Endothelial cell of umbilical vein (primary cell): ENCODE measurements at regions not wholly inside any gene's neighbourhood (a gene's known extent, or its start where the extent isn't known, plus 50 kb on each side); places are given as distances from the start of the nearest gene placed in this dataset.

Source experiments
- BruUV-seq: library from RNA; stranded (reverse); fragments of 400-500 nt; replicated peaks from 2 replicates; lab custom pipeline; 2021; lab: Mats Ljungman, UMichigan
- CTCF ChIA-PET: fragments of 300-600, 350-600 bp; sonication (Branson Sonifier 250); formaldehyde crosslinking; loops from one replicate; lab custom pipeline; 2021; ENCODE audit warnings: antibody characterized with exemption, inconsistent platforms; lab: Charles Lee
- POLR2A ChIA-PET: fragments of 300-600, 350-600 bp; sonication (Branson Sonifier 250); formaldehyde crosslinking; loops from one replicate; lab custom pipeline; 2021; ENCODE audit warnings: antibody characterized with exemption, inconsistent platforms; lab: Charles Lee
- DNase-seq: peaks from one replicate; pipeline ENCODE4 v3.0.0-alpha.2; 2011; ENCODE audit warnings: low read depth, low spot score
- FAIRE-seq: peaks from 2 replicates; lab custom pipeline; 2011; peaks lifted over from hg19 to GRCh38; lab: Jason Lieb, UNC
- H2AFZ ChIP-seq: 2 replicates; pipeline ENCODE4 v1.6.0; 2012; ENCODE audit warnings: low read depth, low read length, control low read depth, inconsistent platforms
- H3K27ac ChIP-seq: 2 replicates; pipeline ENCODE4 v1.5.1; 2011; ENCODE audit warnings: low read depth, mild to moderate bottlenecking, control low read depth, low read length, moderate library complexity; ENCODE audit not compliant: insufficient read depth
- H3K27me3 ChIP-seq, 2 experiments: 2 replicates each; pipeline versions ENCODE4 v1.6.0 to v1.6.1; 2011; ENCODE audit warnings: low read length in 2 of 2, mixed read lengths in 1 of 2; ENCODE audit not compliant: control insufficient read depth in 2 of 2, insufficient read depth in 2 of 2
- H3K36me3 ChIP-seq, 2 experiments: 2 replicates in 1 of 2; 3 replicates in 1 of 2; pipeline ENCODE4 v1.5.1; 2011; ENCODE audit warnings: low read length in 2 of 2, mild to moderate bottlenecking in 1 of 2, moderate library complexity in 1 of 2; ENCODE audit not compliant: control insufficient read depth in 2 of 2, insufficient read depth in 2 of 2; ENCODE audit errors: extremely low read depth in 1 of 2
- H3K4me1 ChIP-seq: 3 replicates; pipeline ENCODE4 v1.5.1; 2011; ENCODE audit warnings: mild to moderate bottlenecking, low read length; ENCODE audit not compliant: control insufficient read depth, insufficient read depth; ENCODE audit errors: extremely low read depth
- H3K4me2 ChIP-seq: 2 replicates; pipeline ENCODE4 v1.6.1; 2011; ENCODE audit warnings: low read length, control low read depth, mixed read lengths; ENCODE audit not compliant: insufficient read depth
- H3K4me3 ChIP-seq, 3 experiments: fragments of 200-600 bp in 1 of 3; sonication (generic), shearing (Covaris generic) in 1 of 3; replicated peaks in 1 of 3; 2 replicates each; pipeline ENCODE4 v1.5.1; 2011 to 2016; ENCODE audit warnings: control low read depth in 3 of 3, low read length in 3 of 3, mild to moderate bottlenecking in 2 of 3, inconsistent platforms in 1 of 3, low read depth in 1 of 3, moderate library complexity in 1 of 3; ENCODE audit not compliant: insufficient read depth in 1 of 3
- H3K79me2 ChIP-seq: 2 replicates; pipeline ENCODE4 v1.6.0; 2012; ENCODE audit warnings: low read length, inconsistent platforms; ENCODE audit not compliant: control insufficient read depth, insufficient read depth
- H3K9ac ChIP-seq: replicated peaks from 2 replicates; pipeline ENCODE3; 2011; ENCODE audit warnings: low read length, control low read depth; ENCODE audit not compliant: insufficient read depth; ENCODE audit errors: extremely low read depth
- H3K9me1 ChIP-seq: replicated peaks from 3 replicates; pipeline ENCODE4 v1.6.0; 2011; ENCODE audit warnings: mild to moderate bottlenecking, low read length; ENCODE audit not compliant: control insufficient read depth, insufficient read depth; ENCODE audit errors: extremely low read depth
- H3K9me3 ChIP-seq: replicated peaks from 2 replicates; pipeline ENCODE4 v1.5.1; 2012; ENCODE audit warnings: low read length, inconsistent platforms; ENCODE audit not compliant: control insufficient read depth, insufficient read depth
- H4K20me1 ChIP-seq: replicated peaks from 2 replicates; pipeline ENCODE3; 2011; ENCODE audit warnings: mild to moderate bottlenecking, low read length; ENCODE audit not compliant: control insufficient read depth, insufficient read depth; ENCODE audit errors: extremely low read depth
- CTCF ChIP-seq, 2 donors: IDR thresholded peaks; 1 replicate in 1 of 2; 2 replicates in 1 of 2; pipeline ENCODE4 v1.5.1; 2011; ENCODE audit warnings: low read length in 2 of 2, mild to moderate bottlenecking in 2 of 2, moderate library complexity in 2 of 2, control low read depth in 1 of 2, inconsistent platforms in 1 of 2, low read depth in 1 of 2; ENCODE audit not compliant: insufficient read depth in 1 of 2; ENCODE audit errors: extremely low read depth in 1 of 2
- EZH2 ChIP-seq: IDR thresholded peaks from 2 replicates; pipeline ENCODE4 v1.6.1; 2012; ENCODE audit warnings: borderline replicate concordance, low read depth, mild to moderate bottlenecking, moderate library complexity, low read length, inconsistent platforms; ENCODE audit not compliant: severe bottlenecking
- FOS ChIP-seq: IDR thresholded peaks from 2 replicates; pipeline ENCODE4 v1.6.1; 2011; ENCODE audit warnings: mild to moderate bottlenecking, low read length, moderate library complexity, borderline replicate concordance; ENCODE audit not compliant: insufficient read depth
- GATA2 ChIP-seq: IDR thresholded peaks from 2 replicates; pipeline ENCODE4 v1.7.0; 2011; ENCODE audit warnings: low read depth, mild to moderate bottlenecking, moderate library complexity, mixed read lengths, low read length; ENCODE audit not compliant: insufficient read length, insufficient read depth
- JUN ChIP-seq: IDR thresholded peaks from 2 replicates; pipeline ENCODE4 v1.6.1; 2011; ENCODE audit warnings: borderline replicate concordance, low read depth; ENCODE audit not compliant: insufficient read length, insufficient read depth
- MAX ChIP-seq: IDR thresholded peaks from 2 replicates; pipeline ENCODE4 v1.6.1; 2011; ENCODE audit not compliant: insufficient read depth, insufficient read length
- MYC ChIP-seq: IDR thresholded peaks from one replicate; pipeline ENCODE4 v1.6.1; 2011; ENCODE audit warnings: mild to moderate bottlenecking, low read depth, low read length
- POLR2A ChIP-seq: IDR thresholded peaks from 2 replicates; pipeline ENCODE4 v1.6.1; 2012; ENCODE audit warnings: low read depth, mild to moderate bottlenecking, control low read depth, low read length
- POLR2AphosphoS5 ChIP-seq: IDR thresholded peaks from 2 replicates; pipeline ENCODE4 v1.6.1; 2012; ENCODE audit warnings: low read depth, mild to moderate bottlenecking, control low read depth, low read length, moderate library complexity; ENCODE audit not compliant: insufficient read depth
- dilution Hi-C: fragments of 300-500 bp; cut with MboI; formaldehyde crosslinking; loops from one replicate; pipeline ENCODE4 v1.15.0; 2019; ENCODE audit warnings: low sequenced_read_pairs; ENCODE audit not compliant: extremely low pct_ligation_motif_present
- intact Hi-C: fragments of 100-400 bp; cut with micrococcal nuclease; formaldehyde crosslinking; loops from one replicate; pipeline ENCODE4 v1.10.0; 2022

- ChIA-PET CTCF (no interaction called here), POLR2A (no interaction called here)
- intact Hi-C loops = no loop called here
- no peaks in the 10 kb centered on the region for H4K20me1 ChIP-seq
- H3K9me3 ChIP-seq = no peaks in the 10 kb centered on the region
- H3K79me2 ChIP-seq = no peaks in the 10 kb centered on the region
- BruUV-seq = no TSS peak
- no peak for DNase-seq
- no peak for TF ChIP-seq JUN
- TF ChIP-seq MYC = no peak
- TF ChIP-seq EZH2 = no peak
- no peak for TF ChIP-seq GATA2
- TF ChIP-seq POLR2AphosphoS5 = no peak
- TF ChIP-seq CTCF (IDR thresholded peaks at IDR 0.05; ENCODE audit: extremely low read depth in 1 of 2, insufficient read depth in 1 of 2, low read depth in 1 of 2, low read length in 2 of 2) = no peak
- TF ChIP-seq FOS = no peak
- no peak for TF ChIP-seq MAX
- TF ChIP-seq POLR2A = no peak
- no peak overlapping the region for H3K4me2 ChIP-seq
- H3K27me3 ChIP-seq = no peaks in the 10 kb centered on the region
- no peak overlapping the region for H3K9ac ChIP-seq
- H3K4me1 ChIP-seq = no peaks in the 10 kb centered on the region
- no peak for FAIRE-seq
- dilution Hi-C loops = no loop called here
- H3K27ac ChIP-seq = no peak overlapping the region
- H2AFZ ChIP-seq = no peak overlapping the region
- no peak overlapping the region for H3K4me3 ChIP-seq
- no peaks in the 10 kb centered on the region for H3K9me1 ChIP-seq
- no peaks in the 10 kb centered on the region for H3K36me3 ChIP-seq
Observed at GRCh38 chr4:184930026-184930425, 88.3 kb upstream of the HELT start.
